Ectodermal cell (in vitro differentiated cells): ENCODE measurements at regions not wholly inside any gene's neighbourhood (a gene's known extent, or its start where the extent isn't known, plus 50 kb on each side); places are given as distances from the start of the nearest gene placed in this dataset.

ENCODE experiments used
- H3K27ac ChIP-seq: 2 replicates; pipeline ENCODE4 v1.7.0; 2013; ENCODE audit warnings: mild to moderate bottlenecking, low read depth, low read length; ENCODE audit not compliant: insufficient read depth, poor library complexity, severe bottlenecking
- H3K27me3 ChIP-seq: 2 replicates; pipeline ENCODE4 v1.7.0; 2013; ENCODE audit warnings: mild to moderate bottlenecking, low read length; ENCODE audit not compliant: insufficient read depth, control insufficient read depth, poor library complexity, severe bottlenecking
- H3K36me3 ChIP-seq: one replicate; pipeline ENCODE4 v1.7.0; 2013; ENCODE audit warnings: low read length; ENCODE audit not compliant: control insufficient read depth, insufficient read depth
- H3K4me1 ChIP-seq: one replicate; pipeline ENCODE4 v1.7.0; 2013; ENCODE audit warnings: low read length; ENCODE audit not compliant: control insufficient read depth, insufficient read depth
- H3K4me3 ChIP-seq: 2 replicates; pipeline ENCODE4 v1.7.0; 2013; ENCODE audit warnings: low read depth, low read length, control low read depth; ENCODE audit not compliant: insufficient read depth
- H3K9me3 ChIP-seq: 2 replicates; pipeline ENCODE4 v1.7.0; 2013; ENCODE audit warnings: mild to moderate bottlenecking, low read length, moderate library complexity; ENCODE audit not compliant: control insufficient read depth
- WGBS, 2 experiments: methylation state at CpG; one replicate each; pipeline ENCODE4 v1.1.7; 2013; ENCODE audit warnings: missing lambda C conversion rate in 2 of 2; 5-methylcytosine and 5-hydroxymethylcytosine counted together

GRCh38 chr12:25816637-25817036 lies 141.8 kb upstream of the RASSF8 start:
- Histone ChIP-seq H3K9me3 (no peaks in the 10 kb centered on the region), H3K27me3 (no peaks in the 10 kb centered on the region), H3K4me1 (no peaks in the 10 kb centered on the region), H3K36me3 (no peaks in the 10 kb centered on the region), H3K27ac (no peak overlapping the region), H3K4me3 (no peak overlapping the region)
- 97 to 100% methylated on average over 3 of the region's 3 CpGs for WGBS, 2 experiments

DNA sequence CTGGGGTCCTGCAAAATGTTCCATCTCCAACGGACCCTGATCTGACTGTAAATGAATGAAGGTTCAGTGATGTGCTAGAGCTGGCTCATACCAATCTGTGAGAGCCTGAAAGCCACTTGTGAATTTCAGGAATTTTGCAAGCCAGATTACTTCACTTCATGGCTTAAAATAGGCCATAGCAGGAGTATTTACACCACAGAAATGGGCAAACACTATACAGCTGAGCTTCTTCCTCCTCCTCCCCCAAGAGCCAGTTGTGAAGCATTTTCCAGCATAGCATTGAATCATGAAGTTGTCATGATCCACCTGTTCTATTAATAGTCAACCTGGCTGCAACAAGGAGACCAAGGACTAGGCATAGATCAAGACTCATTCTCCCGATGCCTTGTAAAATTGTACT lies 141.3 kb upstream of the RASSF8 start:
- 94 to 98% methylated on average over 2 of the region's 2 CpGs for WGBS, 2 experiments
- Histone ChIP-seq H3K27ac (no peak overlapping the region), H3K4me1 (no peaks in the 10 kb centered on the region), H3K9me3 (no peaks in the 10 kb centered on the region), H3K27me3 (no peaks in the 10 kb centered on the region), H3K36me3 (no peaks in the 10 kb centered on the region), H3K4me3 (no peak overlapping the region)

DNA sequence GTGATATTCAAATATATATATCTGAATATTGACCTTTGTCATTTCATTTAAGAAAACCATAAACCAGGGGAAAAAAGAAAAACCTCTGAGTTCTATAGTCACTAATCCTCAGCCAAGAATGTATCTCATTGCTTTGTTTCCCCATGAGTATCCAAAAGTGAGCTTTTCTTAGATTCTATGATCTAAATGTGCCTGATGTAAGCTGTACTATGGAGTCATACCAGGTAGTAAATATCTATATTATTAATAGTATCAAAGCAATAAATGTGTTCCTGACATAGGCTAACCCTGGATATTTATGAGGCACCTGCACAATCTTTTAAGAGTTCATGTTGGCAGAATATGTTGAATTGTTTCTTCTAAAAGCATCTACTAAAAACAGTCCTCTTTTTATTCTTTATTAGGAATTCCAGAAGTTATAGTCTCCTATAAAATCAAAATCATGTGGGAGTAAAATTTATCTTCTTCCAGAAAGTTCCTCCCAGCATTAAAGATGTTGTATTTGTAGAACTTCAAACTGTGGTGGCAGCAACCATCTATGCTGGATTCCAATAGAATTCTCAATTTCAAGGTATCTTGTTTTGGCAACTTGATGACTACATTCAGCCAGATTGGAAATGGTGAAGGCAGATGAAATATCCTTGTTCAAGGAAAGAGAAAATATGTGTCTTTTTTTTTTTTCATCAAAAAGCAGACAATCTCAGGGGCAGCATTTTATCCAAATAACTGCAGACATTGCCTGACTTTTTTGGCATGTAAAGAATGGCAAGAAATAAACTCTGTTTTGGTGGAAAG lies 139.7 kb upstream of the RASSF8 start:
- Histone ChIP-seq H3K36me3 (no peaks in the 10 kb centered on the region), H3K4me1 (no peaks in the 10 kb centered on the region), H3K4me3 (no peak overlapping the region), H3K27ac (no peak overlapping the region), H3K9me3 (no peaks in the 10 kb centered on the region), H3K27me3 (no peaks in the 10 kb centered on the region)

DNA sequence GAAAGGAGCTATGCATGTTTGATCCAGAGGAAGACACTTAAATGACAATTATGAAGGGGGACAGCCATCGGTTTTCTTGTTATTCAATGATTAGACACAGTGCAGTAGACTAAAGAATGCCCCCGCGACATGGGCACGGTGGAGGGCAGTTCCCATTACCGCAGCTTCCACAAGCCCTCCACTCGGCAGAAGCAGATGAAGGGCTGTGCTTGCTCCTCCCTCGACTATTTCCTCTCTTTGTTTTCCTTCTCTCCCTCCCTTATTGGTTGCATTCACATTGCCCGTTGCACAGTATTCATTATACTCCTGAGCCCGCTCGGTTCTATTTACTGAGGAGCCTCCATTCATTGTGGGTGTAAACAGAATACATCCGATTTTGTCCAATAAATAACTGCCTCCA lies 138.8 kb upstream of the RASSF8 start:
- H3K27ac ChIP-seq = no peak overlapping the region
- no peaks in the 10 kb centered on the region for H3K36me3 ChIP-seq
- H3K4me3 ChIP-seq = no peak overlapping the region
- no peaks in the 10 kb centered on the region for H3K27me3 ChIP-seq
- no peaks in the 10 kb centered on the region for H3K4me1 ChIP-seq
- H3K9me3 ChIP-seq = no peaks in the 10 kb centered on the region
- WGBS, 2 experiments = 80 to 83% methylated on average over 11 of the region's 11 CpGs

- no peaks in the 10 kb centered on the region for H3K4me1 ChIP-seq
- H3K4me3 ChIP-seq = no peak overlapping the region
- H3K36me3 ChIP-seq = no peaks in the 10 kb centered on the region
- no peaks in the 10 kb centered on the region for H3K9me3 ChIP-seq
- WGBS, 2 experiments = 82 to 90% methylated on average over 3 of the region's 3 CpGs
- no peaks in the 10 kb centered on the region for H3K27me3 ChIP-seq
- H3K27ac ChIP-seq = no peak overlapping the region
Measured at GRCh38 chr12:25822281-25822680, 136.2 kb upstream of the RASSF8 start.

DNA sequence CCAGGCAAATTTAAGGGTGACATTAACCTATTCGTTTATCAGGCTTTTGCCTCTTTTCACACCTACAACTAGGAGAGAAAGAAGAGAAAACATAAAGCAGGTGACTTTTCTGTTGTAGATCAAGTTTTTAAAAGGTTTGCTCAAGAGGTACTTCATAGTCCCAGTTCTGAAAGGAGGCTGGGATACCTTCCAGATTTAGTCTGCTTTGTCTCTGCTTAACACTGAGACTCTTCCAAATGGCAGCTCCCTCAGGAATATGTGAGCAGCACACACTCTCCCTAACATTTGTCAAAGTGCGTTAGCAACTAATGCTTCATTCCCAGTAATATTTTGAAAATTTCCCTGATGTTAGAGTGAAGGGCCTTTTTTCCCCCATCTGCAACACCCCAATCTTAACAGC lies 133.7 kb upstream of the RASSF8 start:
- H3K36me3 ChIP-seq = no peaks in the 10 kb centered on the region
- no peaks in the 10 kb centered on the region for H3K9me3 ChIP-seq
- no peaks in the 10 kb centered on the region for H3K27me3 ChIP-seq
- no peak overlapping the region for H3K4me3 ChIP-seq
- no peak overlapping the region for H3K27ac ChIP-seq
- no peaks in the 10 kb centered on the region for H3K4me1 ChIP-seq
- WGBS, 2 experiments = 88 to 93% methylated on average over 1 to 2 of the region's 2 CpGs

DNA sequence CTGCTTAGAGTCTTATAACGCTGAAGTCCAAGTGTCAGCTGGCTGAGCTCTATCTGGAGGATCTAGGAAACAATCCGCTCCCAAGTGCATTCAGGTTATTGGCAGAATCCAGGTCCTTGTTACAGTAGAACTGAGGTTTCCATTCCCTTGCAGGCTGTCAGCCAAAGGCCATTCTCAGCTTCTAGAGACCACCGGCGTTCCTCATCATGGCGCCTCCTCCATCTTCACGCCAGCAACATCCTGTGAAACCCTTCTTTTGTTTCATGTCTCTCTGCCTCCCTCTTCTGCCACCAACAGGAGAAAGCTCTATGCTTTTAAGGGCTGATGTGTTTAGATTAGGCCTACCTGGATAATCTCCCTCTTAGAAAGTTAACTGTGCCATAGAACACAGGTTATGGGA lies 133.0 kb upstream of the RASSF8 start:
- WGBS, 2 experiments = 86 to 95% methylated on average over 6 of the region's 6 CpGs
- Histone ChIP-seq H3K27me3 (no peaks in the 10 kb centered on the region), H3K4me1 (no peaks in the 10 kb centered on the region), H3K9me3 (no peaks in the 10 kb centered on the region), H3K27ac (no peak overlapping the region), H3K4me3 (no peak overlapping the region), H3K36me3 (no peaks in the 10 kb centered on the region)

DNA sequence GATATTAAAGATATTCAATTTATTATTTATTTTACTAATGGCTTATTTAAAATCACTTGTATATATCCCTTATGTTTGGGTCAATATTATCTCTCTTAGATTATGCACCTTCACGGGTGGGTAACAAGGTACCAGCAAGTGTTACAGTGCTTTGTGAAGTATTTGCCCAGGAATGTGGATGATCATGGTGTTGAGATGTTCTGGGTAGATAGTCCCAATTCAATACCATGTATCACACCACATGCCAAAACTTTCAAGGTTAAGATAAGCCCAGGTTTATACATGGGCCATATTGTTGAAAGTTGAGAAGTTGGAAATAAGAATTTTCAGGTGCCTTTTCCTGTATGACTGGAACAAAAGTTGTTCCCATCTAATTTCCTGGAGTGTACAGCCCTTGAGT lies 131.3 kb upstream of the RASSF8 start:
- H3K36me3 ChIP-seq = no peaks in the 10 kb centered on the region
- no CpG with 5 or more reads among the region's 1 CpG for WGBS, 2 experiments
- H3K27me3 ChIP-seq = no peaks in the 10 kb centered on the region
- no peaks in the 10 kb centered on the region for H3K9me3 ChIP-seq
- no peak overlapping the region for H3K27ac ChIP-seq
- no peaks in the 10 kb centered on the region for H3K4me1 ChIP-seq
- no peak overlapping the region for H3K4me3 ChIP-seq

DNA sequence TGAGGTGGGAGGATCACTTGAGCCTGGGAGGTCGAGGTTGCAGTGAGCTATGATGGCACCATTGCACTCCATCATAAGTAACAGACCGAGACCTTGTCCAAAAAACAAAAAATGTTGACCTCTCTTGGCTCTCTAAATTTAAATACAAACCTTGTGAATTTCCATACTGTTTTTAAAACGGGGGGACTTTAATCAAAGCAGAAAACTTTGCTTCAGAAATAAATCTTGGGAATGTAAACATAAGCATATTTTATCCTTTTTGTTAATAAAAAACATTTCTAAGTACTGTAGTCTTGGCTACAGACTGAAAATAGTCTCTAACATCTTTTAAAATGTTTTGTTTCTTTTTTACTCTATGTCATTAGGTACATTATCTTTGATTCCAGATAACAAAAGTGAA lies 130.7 kb upstream of the RASSF8 start:
- 74 to 90% methylated on average over 2 to 3 of the region's 3 CpGs for WGBS, 2 experiments
- H3K27me3 ChIP-seq = no peaks in the 10 kb centered on the region
- H3K36me3 ChIP-seq = no peaks in the 10 kb centered on the region
- no peak overlapping the region for H3K27ac ChIP-seq
- no peaks in the 10 kb centered on the region for H3K4me1 ChIP-seq
- H3K4me3 ChIP-seq = no peak overlapping the region
- H3K9me3 ChIP-seq = no peaks in the 10 kb centered on the region

DNA sequence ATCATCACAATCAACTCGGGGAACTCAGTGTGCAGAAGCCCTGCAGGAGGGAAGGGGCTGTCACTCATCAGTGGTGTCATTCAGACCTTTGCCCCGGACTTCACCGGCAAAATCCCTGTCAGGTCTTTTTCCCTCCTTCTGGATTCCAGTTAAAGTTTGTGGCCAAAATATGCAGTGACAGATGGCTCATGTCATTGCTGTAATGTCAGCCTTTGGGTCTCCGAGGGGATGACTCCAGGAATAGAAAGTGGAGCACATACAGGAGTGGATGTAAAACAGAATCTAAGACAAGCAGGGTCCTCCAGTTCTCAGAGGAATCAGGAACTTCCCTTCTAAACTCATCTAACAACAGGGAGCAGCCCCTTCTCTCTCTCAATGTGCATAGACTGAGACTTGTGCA lies 130.3 kb upstream of the RASSF8 start:
- no peak overlapping the region for H3K27ac ChIP-seq

DNA sequence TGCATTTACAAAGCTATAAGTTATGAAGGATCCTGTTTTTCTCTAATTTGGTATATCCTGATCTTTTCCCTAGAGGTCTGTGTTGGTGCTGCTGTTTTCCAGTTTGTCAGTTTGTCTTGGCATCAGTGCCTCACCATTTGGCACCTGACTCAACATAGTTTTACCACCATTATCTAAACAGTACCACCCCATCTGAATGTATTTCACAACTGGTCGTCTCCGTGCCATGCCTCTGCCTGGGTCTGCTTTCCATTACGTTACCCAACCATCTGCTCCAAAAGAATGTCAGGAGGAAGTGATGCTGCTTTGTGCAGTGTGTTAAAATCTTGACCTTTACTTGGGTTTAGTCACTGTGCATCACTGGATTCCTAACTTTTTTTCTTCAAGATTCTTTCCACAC lies 129.3 kb upstream of the RASSF8 start:
- Histone ChIP-seq H3K27me3 (no peaks in the 10 kb centered on the region), H3K4me3 (no peak overlapping the region), H3K36me3 (no peaks in the 10 kb centered on the region), H3K9me3 (no peaks in the 10 kb centered on the region), H3K4me1 (no peaks in the 10 kb centered on the region), H3K27ac (no peak overlapping the region)
- WGBS, 2 experiments = 96 to 100% methylated on average over 3 of the region's 3 CpGs

More for the DNA sequence above, 130.3 kb upstream of the RASSF8 start:
- H3K9me3 ChIP-seq = no peaks in the 10 kb centered on the region
- no peaks in the 10 kb centered on the region for H3K36me3 ChIP-seq
- no peaks in the 10 kb centered on the region for H3K4me1 ChIP-seq
- WGBS, 2 experiments = 85 to 96% methylated on average over 4 of the region's 4 CpGs
- H3K27me3 ChIP-seq = no peaks in the 10 kb centered on the region
- H3K4me3 ChIP-seq = no peak overlapping the region
